ENCODE measurements at regions not wholly inside any gene's neighbourhood (a gene's known extent, or its start where the extent isn't known, plus 50 kb on each side); places are given as distances from the start of the nearest gene placed in this dataset.

DNA sequence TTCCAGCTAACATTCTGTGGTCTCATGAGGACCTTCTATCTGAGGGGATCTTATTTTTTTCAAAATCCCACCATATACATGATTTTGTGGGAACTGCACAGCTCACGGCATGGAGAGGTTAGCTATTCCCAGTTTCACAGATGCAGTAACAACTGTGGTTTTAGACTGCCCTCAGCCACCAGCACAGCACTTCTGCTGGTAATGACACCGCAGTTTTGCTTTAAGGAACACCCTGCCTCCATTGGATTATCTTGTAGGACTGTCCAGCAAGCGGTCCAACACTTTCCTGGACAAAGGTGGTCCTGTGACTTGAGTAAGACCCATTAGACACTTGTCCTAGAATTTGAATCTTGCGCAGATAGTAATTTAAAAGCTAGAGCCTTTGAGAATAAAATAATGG lies 65.3 kb upstream of the SMNDC1 start:
- Histone ChIP-seq H3K4me3 (ENCODE audit: low read length) (no peak overlapping the region), H3K36me3 (ENCODE audit: insufficient read depth, low read length) (no peaks in the 10 kb centered on the region), H3K4me1 (ENCODE audit: insufficient read depth, low read length) (peaks cover under 1% of the 10 kb centered on the region), H3K9me3 (ENCODE audit: control insufficient read depth in 1 of 2, insufficient read depth in 1 of 2, low read length in 2 of 2) (peaks cover 0 to under 1% of the 10 kb centered on the region in 2 experiments), H3K27me3 (ENCODE audit: control insufficient read depth in 1 of 2, insufficient read depth in 2 of 2, low read length in 2 of 2) (no peaks in the 10 kb centered on the region), H3K27ac (ENCODE audit: low read depth in 1 of 2, low read length in 2 of 2) (no peak overlapping the region)
- DNase-seq = no peak
- Mint-ChIP-seq H3K4me1 (ENCODE audit: low read depth) (no peaks in the 10 kb centered on the region), H3K4me3 (no peak overlapping the region), H3K36me3 (ENCODE audit: low read depth) (no peaks in the 10 kb centered on the region), H3K27me3 (no peaks in the 10 kb centered on the region), H3K27ac (no peak overlapping the region), H3K9me3 (no peaks in the 10 kb centered on the region)
- no peak for TF ChIP-seq CTCF (IDR thresholded peaks at IDR 0.05)
- intact Hi-C loops (cut with DNase I, micrococcal nuclease) = no loop called here
- ChIA-PET CTCF (no interaction called here), POLR2A (interaction anchor here (1.2 kb wide), 1 partner anchor 13 kb away, joined by 3 read pairs; no protein-coding TSS in a partner anchor)
- no peak for ATAC-seq (ENCODE audit: poor library complexity)

GRCh38 chr10:110372656-110373055 lies 67.9 kb upstream of the SMNDC1 start:
- H3K9me3 ChIP-seq (ENCODE audit: control insufficient read depth in 1 of 2, insufficient read depth in 1 of 2, low read length in 2 of 2) = no peaks in the 10 kb centered on the region
- Mint-ChIP-seq H3K36me3 (ENCODE audit: low read depth) (no peaks in the 10 kb centered on the region), H3K27me3 (no peaks in the 10 kb centered on the region), H3K4me1 (ENCODE audit: low read depth) (no peaks in the 10 kb centered on the region), H3K27ac (no peak overlapping the region), H3K9me3 (no peaks in the 10 kb centered on the region), H3K4me3 (no peak overlapping the region)
- H3K36me3 ChIP-seq (ENCODE audit: insufficient read depth, low read length) = no peaks in the 10 kb centered on the region
- ChIA-PET CTCF (interaction anchor here (0.9 kb wide), 1 partner anchor 24 kb away, joined by 3 read pairs; no protein-coding TSS in a partner anchor), POLR2A (no interaction called here)
- intact Hi-C loops (cut with DNase I, micrococcal nuclease) = no loop called here
- DNase-seq = no peak
- no peak for ATAC-seq (ENCODE audit: poor library complexity)
- H3K27ac ChIP-seq (ENCODE audit: low read depth in 1 of 2, low read length in 2 of 2) = no peak overlapping the region
- no peak overlapping the region for H3K4me3 ChIP-seq (ENCODE audit: low read length)
- H3K4me1 ChIP-seq (ENCODE audit: insufficient read depth, low read length) = no peaks in the 10 kb centered on the region
- TF ChIP-seq CTCF (IDR thresholded peaks at IDR 0.05) = no peak
- no peaks in the 10 kb centered on the region for H3K27me3 ChIP-seq (ENCODE audit: control insufficient read depth in 1 of 2, insufficient read depth in 2 of 2, low read length in 2 of 2)

GRCh38 chr10:110373059-110373458 lies 68.3 kb upstream of the SMNDC1 start:
- H3K27ac Mint-ChIP-seq = no peak overlapping the region
- intact Hi-C loops (cut with DNase I, micrococcal nuclease) = no loop called here
- Histone ChIP-seq H3K27ac (ENCODE audit: low read depth in 1 of 2, low read length in 2 of 2) (no peak overlapping the region), H3K9me3 (ENCODE audit: control insufficient read depth in 1 of 2, insufficient read depth in 1 of 2, low read length in 2 of 2) (no peaks in the 10 kb centered on the region), H3K4me1 (ENCODE audit: insufficient read depth, low read length) (no peaks in the 10 kb centered on the region), H3K27me3 (ENCODE audit: control insufficient read depth in 1 of 2, insufficient read depth in 2 of 2, low read length in 2 of 2) (no peaks in the 10 kb centered on the region), H3K4me3 (ENCODE audit: low read length) (no peak overlapping the region), H3K36me3 (ENCODE audit: insufficient read depth, low read length) (no peaks in the 10 kb centered on the region)
- ChIA-PET CTCF (no interaction called here), POLR2A (no interaction called here)
- H3K4me3 Mint-ChIP-seq = no peak overlapping the region
- no peaks in the 10 kb centered on the region for H3K9me3 Mint-ChIP-seq
- H3K36me3 Mint-ChIP-seq (ENCODE audit: low read depth) = no peaks in the 10 kb centered on the region
- no peak for ATAC-seq (ENCODE audit: poor library complexity)
- H3K4me1 Mint-ChIP-seq (ENCODE audit: low read depth) = no peaks in the 10 kb centered on the region
- no peaks in the 10 kb centered on the region for H3K27me3 Mint-ChIP-seq
- DNase-seq = no peak
- no peak for TF ChIP-seq CTCF (IDR thresholded peaks at IDR 0.05)
